Vagina (tissue), 2 donors: ENCODE measurements at regions not wholly inside any gene's neighbourhood (a gene's known extent, or its start where the extent isn't known, plus 50 kb on each side); places are given as distances from the start of the nearest gene placed in this dataset.

Experiments
- DNase-seq, 2 donors: peaks; one replicate each; pipeline ENCODE4 v3.0.0-alpha.2; 2017; ENCODE audit errors: extremely low spot score in 2 of 2
- H3K27ac ChIP-seq: fragments of 200-600 bp; sonication (generic); one replicate; pipeline ENCODE4 v1.5.1; 2019
- H3K27me3 ChIP-seq: fragments of 200-600 bp; sonication (generic); one replicate; pipeline ENCODE4 v1.5.1; 2019
- H3K36me3 ChIP-seq, 2 donors: fragments of 200-600 bp; sonication (generic); one replicate each; pipeline ENCODE4 v1.5.1; 2017 to 2019
- H3K4me1 ChIP-seq: fragments of 200-600 bp; sonication (generic); one replicate; pipeline ENCODE4 v1.5.1; 2019
- H3K4me3 ChIP-seq, 2 donors: fragments of 200-600 bp; sonication (generic); 1 replicate in 1 of 2; 2 replicates in 1 of 2; pipeline ENCODE4 v1.5.1; 2016 to 2019
- H3K9me3 ChIP-seq: fragments of 200-600 bp; sonication (generic); one replicate; pipeline ENCODE4 v1.5.1; 2019
- POLR2A ChIP-seq, 2 donors: fragments of 450-650 bp; IDR thresholded peaks; one replicate each; pipeline ENCODE4 v1.6.1; 2017; ENCODE audit warnings: antibody characterized with exemption in 2 of 2, mild to moderate bottlenecking in 2 of 2, moderate library complexity in 2 of 2
- POLR2AphosphoS5 ChIP-seq, 2 donors: sonication (generic); formaldehyde crosslinking; IDR thresholded peaks; one replicate each; pipeline ENCODE4 v1.9.0; 2017; ENCODE audit warnings: antibody characterized with exemption in 2 of 2, mild to moderate bottlenecking in 2 of 2, low read depth in 1 of 2; ENCODE audit not compliant: insufficient read depth in 1 of 2
- intact Hi-C: fragments of 100-400 bp; cut with DNase I; formaldehyde crosslinking; loops from one replicate; pipeline ENCODE4 v1.15.1; 2023
- TF ChIP-seq, protein P1 (sequence below), 3 experiments: fragments of 450-650 bp in 2 of 3; fragments of 200-600 bp in 1 of 3; sonication (generic) in 1 of 3; IDR thresholded peaks; one replicate each; pipeline ENCODE4 v1.5.1; 2017 to 2019; ENCODE audit warnings: antibody characterized with exemption in 3 of 3, mild to moderate bottlenecking in 2 of 3, moderate library complexity in 2 of 3

DNA sequence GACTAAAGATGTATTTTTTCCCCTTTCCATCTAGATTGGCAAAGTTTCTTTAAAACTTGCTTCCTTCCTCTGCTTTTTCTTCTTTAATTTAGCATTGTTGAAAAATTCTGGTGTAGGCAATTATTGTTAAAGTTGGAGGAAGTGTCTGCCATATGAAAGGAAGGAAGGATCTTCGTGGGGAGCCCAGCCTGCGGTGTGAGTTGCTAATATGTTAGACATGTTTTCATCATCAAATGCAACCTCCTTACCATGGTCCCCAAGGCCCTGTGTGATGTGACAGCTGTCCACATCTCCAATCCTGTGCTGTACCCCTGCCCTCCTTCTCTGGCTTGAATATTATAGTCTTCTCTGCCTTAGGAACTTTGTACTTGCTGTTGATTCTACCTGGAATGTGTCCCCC lies 81.0 kb upstream of the ZBTB18 start:
- Histone ChIP-seq H3K9me3 (no peaks in the 10 kb centered on the region), H3K27me3 (no peaks in the 10 kb centered on the region), H3K4me1 (no peaks in the 10 kb centered on the region), H3K27ac (no peak overlapping the region), H3K4me3 (no peak overlapping the region), H3K36me3 (no peaks in the 10 kb centered on the region)
- TF ChIP-seq POLR2A (IDR thresholded peaks at IDR 0.05) (no peak), POLR2AphosphoS5 (IDR thresholded peaks at IDR 0.05; ENCODE audit: insufficient read depth in 1 of 2, low read depth in 1 of 2) (no peak)
- TF ChIP-seq, protein P1, sequence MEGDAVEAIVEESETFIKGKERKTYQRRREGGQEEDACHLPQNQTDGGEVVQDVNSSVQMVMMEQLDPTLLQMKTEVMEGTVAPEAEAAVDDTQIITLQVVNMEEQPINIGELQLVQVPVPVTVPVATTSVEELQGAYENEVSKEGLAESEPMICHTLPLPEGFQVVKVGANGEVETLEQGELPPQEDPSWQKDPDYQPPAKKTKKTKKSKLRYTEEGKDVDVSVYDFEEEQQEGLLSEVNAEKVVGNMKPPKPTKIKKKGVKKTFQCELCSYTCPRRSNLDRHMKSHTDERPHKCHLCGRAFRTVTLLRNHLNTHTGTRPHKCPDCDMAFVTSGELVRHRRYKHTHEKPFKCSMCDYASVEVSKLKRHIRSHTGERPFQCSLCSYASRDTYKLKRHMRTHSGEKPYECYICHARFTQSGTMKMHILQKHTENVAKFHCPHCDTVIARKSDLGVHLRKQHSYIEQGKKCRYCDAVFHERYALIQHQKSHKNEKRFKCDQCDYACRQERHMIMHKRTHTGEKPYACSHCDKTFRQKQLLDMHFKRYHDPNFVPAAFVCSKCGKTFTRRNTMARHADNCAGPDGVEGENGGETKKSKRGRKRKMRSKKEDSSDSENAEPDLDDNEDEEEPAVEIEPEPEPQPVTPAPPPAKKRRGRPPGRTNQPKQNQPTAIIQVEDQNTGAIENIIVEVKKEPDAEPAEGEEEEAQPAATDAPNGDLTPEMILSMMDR (IDR thresholded peaks at IDR 0.05) = no peak
- intact Hi-C loops = no loop called here
- DNase-seq = no peak

DNA sequence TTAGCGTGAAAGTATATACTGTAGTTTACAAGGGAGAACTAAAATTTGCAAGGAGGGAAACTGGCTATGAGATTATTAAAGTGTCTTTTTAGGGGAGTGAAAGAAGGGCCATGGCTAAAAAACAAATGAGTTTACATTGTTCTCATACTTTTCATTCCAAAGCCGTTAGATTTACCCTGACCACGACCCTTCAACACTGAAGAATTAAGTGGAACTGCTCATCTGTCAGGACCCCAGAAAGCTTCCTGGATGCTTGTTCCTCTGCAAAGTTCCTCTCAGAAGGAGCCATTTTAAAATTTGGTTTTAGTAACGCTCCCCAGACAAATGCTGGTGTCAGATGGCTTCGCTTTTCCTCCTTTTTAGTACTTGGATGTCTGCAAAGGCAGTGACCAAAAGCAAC lies 82.7 kb upstream of the ZBTB18 start:
- no peak overlapping the region for H3K27ac ChIP-seq
- no peaks in the 10 kb centered on the region for H3K9me3 ChIP-seq
- no peaks in the 10 kb centered on the region for H3K27me3 ChIP-seq
- H3K36me3 ChIP-seq = no peaks in the 10 kb centered on the region
- intact Hi-C loops = no loop called here
- no peak for DNase-seq
- H3K4me3 ChIP-seq = no peak overlapping the region
- TF ChIP-seq, protein P1 (IDR thresholded peaks at IDR 0.05) = no peak
- TF ChIP-seq POLR2AphosphoS5 (IDR thresholded peaks at IDR 0.05; ENCODE audit: insufficient read depth in 1 of 2, low read depth in 1 of 2) (no peak), POLR2A (IDR thresholded peaks at IDR 0.05) (no peak)
- H3K4me1 ChIP-seq = no peaks in the 10 kb centered on the region

DNA sequence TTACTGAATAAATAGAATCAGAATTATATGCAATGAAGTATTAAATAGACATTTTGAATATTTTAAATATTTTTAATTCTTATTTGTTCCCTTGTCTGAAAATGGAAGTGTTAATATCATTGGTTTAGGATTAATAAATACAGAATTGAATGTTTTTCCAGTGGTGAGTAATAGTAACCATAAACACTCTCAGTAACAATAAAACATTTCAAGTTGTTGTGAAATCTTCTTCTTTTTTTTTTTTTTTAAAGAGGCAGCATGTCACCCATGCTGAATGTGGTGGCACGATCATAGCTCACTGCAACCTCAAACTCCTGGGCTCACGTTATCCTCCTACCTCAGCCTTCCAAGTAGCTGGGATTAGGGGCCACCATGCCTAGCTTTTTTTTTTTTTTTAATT lies 86.2 kb upstream of the ZBTB18 start:
- intact Hi-C loops = no loop called here
- H3K9me3 ChIP-seq = no peaks in the 10 kb centered on the region
- H3K4me1 ChIP-seq = no peaks in the 10 kb centered on the region
- H3K4me3 ChIP-seq = no peak overlapping the region
- DNase-seq = no peak
- no peak overlapping the region for H3K27ac ChIP-seq
- H3K36me3 ChIP-seq = no peaks in the 10 kb centered on the region
- TF ChIP-seq POLR2A (IDR thresholded peaks at IDR 0.05) (no peak), POLR2AphosphoS5 (IDR thresholded peaks at IDR 0.05; ENCODE audit: insufficient read depth in 1 of 2, low read depth in 1 of 2) (no peak)
- TF ChIP-seq, protein P1 (IDR thresholded peaks at IDR 0.05) = no peak
- H3K27me3 ChIP-seq = no peaks in the 10 kb centered on the region

DNA sequence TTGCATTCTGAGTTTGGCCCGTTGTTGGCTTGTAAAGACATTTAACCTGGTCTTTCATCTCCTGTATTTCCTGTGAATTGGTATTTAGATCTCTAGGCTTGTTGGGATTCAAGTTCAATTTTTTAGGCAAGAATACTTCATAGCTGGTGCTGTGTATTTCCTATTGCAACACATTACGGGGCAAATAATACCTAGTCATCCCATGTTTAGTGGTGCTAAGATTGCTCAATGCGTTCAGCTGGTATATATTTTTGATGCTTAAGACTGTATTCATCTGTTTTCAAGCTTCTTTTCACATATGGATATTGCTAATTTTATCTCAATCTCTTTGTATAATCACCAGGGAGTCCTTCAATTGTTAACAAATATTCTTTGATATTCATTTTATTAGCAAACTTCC lies 87.5 kb upstream of the ZBTB18 start:
- no peaks in the 10 kb centered on the region for H3K9me3 ChIP-seq
- intact Hi-C loops = no loop called here
- no peaks in the 10 kb centered on the region for H3K36me3 ChIP-seq
- H3K27me3 ChIP-seq = no peaks in the 10 kb centered on the region
- H3K4me3 ChIP-seq = no peak overlapping the region
- H3K4me1 ChIP-seq = no peaks in the 10 kb centered on the region
- H3K27ac ChIP-seq = no peak overlapping the region
- no peak for TF ChIP-seq POLR2AphosphoS5 (IDR thresholded peaks at IDR 0.05; ENCODE audit: insufficient read depth in 1 of 2, low read depth in 1 of 2)
- TF ChIP-seq, protein P1 (IDR thresholded peaks at IDR 0.05) = no peak
- TF ChIP-seq POLR2A (IDR thresholded peaks at IDR 0.05) = no peak
- no peak for DNase-seq

DNA sequence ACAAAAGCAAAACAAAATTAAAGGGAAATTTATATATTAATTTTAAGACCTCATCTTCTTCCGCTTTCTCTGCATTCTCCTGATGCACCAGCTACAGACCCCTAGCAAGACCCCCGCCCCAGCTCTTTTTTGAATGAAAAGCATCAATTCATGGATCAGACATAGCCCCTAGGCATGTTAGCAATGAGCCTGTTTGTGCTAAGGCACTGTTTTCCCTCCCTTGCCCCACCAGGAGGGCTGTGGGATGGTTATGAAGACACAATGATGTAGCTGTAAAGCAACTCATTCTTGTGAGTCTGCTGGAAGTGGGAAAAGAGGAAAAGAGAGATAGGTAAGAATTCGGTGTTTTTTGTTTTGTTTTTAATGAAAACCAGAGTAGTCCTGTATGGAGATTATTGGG lies 88.5 kb upstream of the ZBTB18 start:
- intact Hi-C loops = no loop called here
- no peak for DNase-seq
- Histone ChIP-seq H3K27ac (no peak overlapping the region), H3K9me3 (no peaks in the 10 kb centered on the region), H3K27me3 (no peaks in the 10 kb centered on the region), H3K4me3 (no peak overlapping the region), H3K4me1 (no peaks in the 10 kb centered on the region), H3K36me3 (no peaks in the 10 kb centered on the region)
- TF ChIP-seq POLR2AphosphoS5 (IDR thresholded peaks at IDR 0.05; ENCODE audit: insufficient read depth in 1 of 2, low read depth in 1 of 2) (no peak), POLR2A (IDR thresholded peaks at IDR 0.05) (no peak)
- TF ChIP-seq, protein P1 (IDR thresholded peaks at IDR 0.05) = no peak
